Muscle of back (tissue), 3 donors: ENCODE measurements at regions not wholly inside any gene's neighbourhood (a gene's known extent, or its start where the extent isn't known, plus 50 kb on each side); places are given as distances from the start of the nearest gene placed in this dataset.
"Not testable (repeated sequence)": the region's sequence is repeated elsewhere in the genome, so short reads cannot be mapped to it uniquely, and the experiment has no call there.

Source experiments
- DNase-seq, 3 donors: peaks; one replicate each; pipeline versions ENCODE4 v3.0.0 to v3.0.0-alpha.2; 2013

- peak in 1 of 3 donors; percentile 8 for DNase-seq
These were observed 67.9 kb upstream of the HECW1 start for GRCh38 chr7:43044511-43044910.

GRCh38 chr7:43054052-43054722 lies 58.3 kb upstream of the HECW1 start:
- DNase-seq: no peak

DNA sequence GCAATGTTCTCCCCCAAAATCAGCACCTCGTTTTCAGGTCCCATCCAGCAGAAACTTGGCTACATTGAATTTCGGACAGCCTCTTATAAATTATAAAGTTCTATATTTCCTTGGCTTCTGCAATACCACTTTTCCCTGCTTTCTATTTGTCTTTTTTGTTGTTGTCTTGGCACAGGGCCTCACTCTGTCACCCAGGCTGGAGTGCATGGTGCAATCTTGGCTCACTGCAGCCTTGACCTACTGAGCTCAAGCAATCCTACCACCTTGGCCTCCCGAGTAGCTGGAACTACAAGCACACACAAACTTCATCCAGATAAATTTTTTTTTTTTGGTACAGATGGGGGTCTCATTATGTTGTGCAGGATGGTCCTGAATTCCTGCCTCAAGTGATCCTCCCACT lies 55.3 kb upstream of the HECW1 start:
- no peak for DNase-seq

- no peak for DNase-seq
These were observed 54.0 kb upstream of the HECW1 start for GRCh38 chr7:43058271-43059066.

GRCh38 chr7:43059067-43059600 lies 53.3 kb upstream of the HECW1 start:
- not testable (repeated sequence) for DNase-seq
